ENCODE measurements at regions not wholly inside any gene's neighbourhood (a gene's known extent, or its start where the extent isn't known, plus 50 kb on each side); places are given as distances from the start of the nearest gene placed in this dataset.

GRCh38 chr10:78318305-78318704, 284.6 kb downstream of the RPS24 start:
- no peak for DNase-seq (ENCODE audit: low read depth)

- DNase-seq (ENCODE audit: low read depth), result no peak
These were observed 285.7 kb downstream of the RPS24 start for GRCh38 chr10:78319371-78319770.

- no peak for DNase-seq (ENCODE audit: low read depth)
These were observed 286.2 kb downstream of the RPS24 start for GRCh38 chr10:78319841-78320240.

GRCh38 chr10:78320506-78320905, 286.8 kb downstream of the RPS24 start:
- no peak for DNase-seq (ENCODE audit: low read depth)

- no peak for DNase-seq (ENCODE audit: low read depth)
These were observed 287.3 kb downstream of the RPS24 start for GRCh38 chr10:78321000-78321399.

GRCh38 chr10:78321500-78321899, 287.8 kb downstream of the RPS24 start:
- no peak for DNase-seq (ENCODE audit: low read depth)

- no peak for DNase-seq (ENCODE audit: low read depth)
These were observed 292.7 kb downstream of the RPS24 start for GRCh38 chr10:78326372-78326771.

GRCh38 chr10:78327778-78328591, 294.3 kb downstream of the RPS24 start:
- no peak for DNase-seq (ENCODE audit: low read depth)

GRCh38 chr10:78328592-78329404, 295.1 kb downstream of the RPS24 start:
- no peak for DNase-seq (ENCODE audit: low read depth)

- DNase-seq (ENCODE audit: low read depth), result no peak
These were observed 297.2 kb downstream of the RPS24 start for GRCh38 chr10:78330884-78331283.

GRCh38 chr10:78331391-78331922, 297.8 kb downstream of the RPS24 start:
- peak; percentile 78 for DNase-seq (ENCODE audit: low read depth)

- peak; percentile 55 for DNase-seq (ENCODE audit: low read depth)
These were observed 298.3 kb downstream of the RPS24 start for GRCh38 chr10:78332012-78332411.

- no peak for DNase-seq (ENCODE audit: low read depth)
These were observed 299.0 kb downstream of the RPS24 start for GRCh38 chr10:78332657-78333056.

- DNase-seq (ENCODE audit: low read depth), result no peak
These were observed 299.9 kb downstream of the RPS24 start for GRCh38 chr10:78333362-78334143.

GRCh38 chr10:78335371-78335690, 301.7 kb downstream of the RPS24 start:
- DNase-seq (ENCODE audit: low read depth), result no peak

- DNase-seq (ENCODE audit: low read depth), result peak; percentile 99
These were observed 302.2 kb downstream of the RPS24 start for GRCh38 chr10:78335691-78336401.

- peak; percentile 99 for DNase-seq (ENCODE audit: low read depth)
These were observed 302.7 kb downstream of the RPS24 start for GRCh38 chr10:78336402-78336791.

- DNase-seq (ENCODE audit: low read depth), result peak; percentile 45
These were observed 303.4 kb downstream of the RPS24 start for GRCh38 chr10:78337016-78337415.

GRCh38 chr10:78337646-78338391, 304.2 kb downstream of the RPS24 start:
- DNase-seq (ENCODE audit: low read depth), result no peak

GRCh38 chr10:78338717-78339116, 305.1 kb downstream of the RPS24 start:
- no peak for DNase-seq (ENCODE audit: low read depth)

- no peak for DNase-seq (ENCODE audit: low read depth)
These were observed 305.6 kb downstream of the RPS24 start for GRCh38 chr10:78339251-78339650.
